HG02973 (cell line): ENCODE measurements at regions not wholly inside any gene's neighbourhood (a gene's known extent, or its start where the extent isn't known, plus 50 kb on each side); places are given as distances from the start of the nearest gene placed in this dataset.
A peak's percentile ranks its signal among the peaks of the same experiment; 100 is the strongest.

Experiments
- ATAC-seq: cut with Tn5 transposase; IDR thresholded peaks from one replicate; pipeline ENCODE4 v1.9.1; 2021; ENCODE audit warnings: moderate library complexity; ENCODE audit not compliant: unreplicated experiment

- no peak for ATAC-seq
These were observed 146.1 kb downstream of the SMAD6 start for GRCh38 chr15:66848116-66848515.

DNA sequence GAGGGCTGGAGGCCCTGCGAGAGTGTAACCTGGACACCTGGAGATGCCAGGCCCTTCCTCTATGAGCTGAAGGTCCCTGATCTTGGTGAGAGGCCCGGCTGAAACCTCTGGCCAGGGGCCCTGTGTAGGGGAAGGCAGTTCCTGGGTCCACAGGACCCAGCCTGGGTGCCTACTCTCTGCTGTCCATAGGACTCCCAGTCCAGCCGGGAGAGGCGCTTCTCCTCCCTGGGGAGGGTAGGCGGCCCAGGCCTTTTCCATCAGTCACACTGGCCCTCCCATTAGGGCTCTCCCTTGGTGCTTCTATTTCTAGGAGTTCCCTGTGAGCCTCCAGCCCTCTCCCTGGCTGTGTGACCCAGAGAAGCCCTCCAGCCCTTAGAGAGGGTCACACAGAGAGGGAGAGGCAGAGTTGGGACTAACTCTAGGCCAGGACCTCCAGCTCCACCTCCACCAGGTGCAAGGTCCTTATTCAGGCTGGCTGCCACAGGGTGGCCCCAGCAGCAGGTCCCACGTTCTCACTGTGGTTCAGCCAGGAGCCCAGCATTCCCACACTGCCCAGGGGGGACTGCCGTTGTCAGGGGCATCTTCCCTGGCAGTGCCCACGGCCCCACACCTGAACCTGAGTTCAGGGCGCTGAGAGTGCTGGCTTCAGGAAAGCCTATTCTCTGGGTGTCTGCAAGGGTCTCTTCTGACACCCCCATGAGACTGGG lies 146.8 kb downstream of the SMAD6 start:
- ATAC-seq = no peak

GRCh38 chr15:66849393-66849745 lies 147.3 kb downstream of the SMAD6 start:
- no peak for ATAC-seq

- no peak for ATAC-seq
These were observed 147.7 kb downstream of the SMAD6 start for GRCh38 chr15:66849746-66850077.

- ATAC-seq = no peak
These were observed 148.3 kb downstream of the SMAD6 start for GRCh38 chr15:66850078-66850991.

- ATAC-seq = no peak
These were observed 148.9 kb downstream of the SMAD6 start for GRCh38 chr15:66850996-66851310.

DNA sequence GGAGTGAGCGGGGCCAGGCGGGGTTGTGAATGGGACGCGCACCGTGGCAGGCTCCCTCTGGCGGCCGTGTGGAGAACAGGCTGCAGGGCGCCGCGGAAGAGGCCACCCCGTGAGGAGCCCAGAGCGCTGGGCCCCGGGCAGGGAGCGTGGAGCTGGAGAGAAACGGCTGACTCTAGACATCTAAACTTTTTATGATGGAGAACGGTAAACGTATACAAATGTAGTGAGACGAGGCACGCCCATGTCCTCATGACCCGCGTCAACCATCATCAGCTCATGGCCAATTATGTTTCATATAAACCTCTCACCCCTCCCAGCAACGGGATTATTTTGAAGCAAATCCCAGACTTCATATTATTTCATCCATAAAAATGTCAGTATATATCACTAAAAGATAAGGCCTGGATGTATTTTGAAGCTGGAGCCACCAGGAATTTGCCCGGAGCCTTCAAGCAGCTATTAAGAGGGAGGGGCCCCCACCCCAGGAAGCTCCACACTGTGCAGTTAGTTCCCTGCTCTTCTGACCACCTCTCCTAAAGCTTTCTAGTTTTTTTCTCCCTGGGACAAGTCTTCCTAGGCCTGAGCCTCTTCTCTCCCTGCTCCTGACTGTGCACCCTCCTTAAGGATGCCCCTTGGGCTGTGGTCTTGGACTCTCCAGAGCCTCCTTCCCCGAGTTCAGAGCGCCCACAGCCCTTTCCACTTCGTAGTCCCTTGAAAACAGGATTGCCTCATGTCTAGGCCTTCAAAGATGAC lies 149.5 kb downstream of the SMAD6 start:
- peak; percentile 67 for ATAC-seq

- ATAC-seq = no peak
These were observed 150.2 kb downstream of the SMAD6 start for GRCh38 chr15:66852064-66852905.

DNA sequence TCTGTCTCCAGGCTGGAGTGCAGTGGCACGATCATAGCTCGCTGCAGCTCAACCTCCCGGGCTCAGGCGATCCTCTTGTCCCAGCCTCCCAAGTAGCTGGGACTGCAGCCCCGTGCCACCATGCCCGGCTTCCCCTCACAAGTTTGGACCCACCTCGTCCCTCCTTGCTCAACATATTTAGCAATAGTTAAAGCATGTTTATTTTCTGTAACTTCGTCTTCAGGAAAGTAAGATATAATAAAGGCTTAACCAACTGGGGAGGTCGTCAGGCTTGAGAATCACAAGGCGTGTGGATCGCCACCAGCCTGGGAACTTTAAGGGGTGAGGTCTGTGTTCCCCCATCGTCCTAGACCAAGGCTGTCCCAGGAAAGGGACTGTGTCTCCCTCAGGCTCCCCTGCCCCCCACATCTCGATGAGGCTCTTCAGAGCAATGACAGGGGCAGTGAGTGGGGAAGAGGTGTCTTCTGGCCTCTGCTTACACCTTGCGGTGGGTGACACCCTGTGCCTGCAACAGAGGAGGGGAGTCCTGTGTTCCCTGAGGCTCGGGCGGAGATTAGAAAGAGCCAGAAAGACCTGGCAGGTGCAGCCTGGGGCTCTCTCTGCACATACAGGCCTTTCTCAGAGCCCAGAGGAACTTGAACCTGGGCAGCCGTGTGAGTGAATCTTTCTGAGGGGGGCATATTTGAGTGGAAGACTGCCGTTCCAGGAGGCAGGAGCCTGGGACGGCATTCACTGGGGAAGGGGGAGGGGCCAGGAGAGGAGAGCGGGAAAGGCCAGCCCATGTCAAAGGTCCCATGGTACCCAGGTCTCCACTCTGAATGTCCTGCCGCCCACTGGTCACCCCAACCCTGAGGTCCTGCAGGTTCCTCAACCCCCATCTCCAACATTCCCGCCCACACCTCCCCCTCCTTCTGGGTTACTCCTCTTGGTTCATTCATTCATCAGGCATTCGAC lies 152.3 kb downstream of the SMAD6 start:
- ATAC-seq = no peak

- no peak for ATAC-seq
These were observed 153.0 kb downstream of the SMAD6 start for GRCh38 chr15:66855041-66855440.

DNA sequence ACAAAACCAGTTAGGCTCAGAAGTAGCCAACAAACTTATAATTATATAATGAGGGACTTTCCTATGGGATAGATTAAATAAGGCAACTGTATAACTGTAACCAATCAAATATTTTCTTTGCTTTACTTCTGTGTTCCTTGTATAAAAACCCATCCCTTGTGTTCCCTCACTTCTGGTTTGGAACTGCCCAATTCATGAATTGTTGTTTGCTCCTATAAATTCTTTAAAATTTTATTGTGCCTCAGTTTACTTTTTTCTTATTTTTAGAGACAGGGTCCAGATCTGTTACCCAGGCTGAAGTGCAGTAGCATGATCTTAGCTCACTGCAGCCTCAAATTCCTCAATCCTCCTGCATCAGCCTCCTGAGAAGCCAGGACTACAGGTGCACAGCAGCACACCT lies 155.7 kb downstream of the SMAD6 start:
- ATAC-seq = no peak

- ATAC-seq = no peak
These were observed 156.6 kb downstream of the SMAD6 start for GRCh38 chr15:66858423-66859207.

DNA sequence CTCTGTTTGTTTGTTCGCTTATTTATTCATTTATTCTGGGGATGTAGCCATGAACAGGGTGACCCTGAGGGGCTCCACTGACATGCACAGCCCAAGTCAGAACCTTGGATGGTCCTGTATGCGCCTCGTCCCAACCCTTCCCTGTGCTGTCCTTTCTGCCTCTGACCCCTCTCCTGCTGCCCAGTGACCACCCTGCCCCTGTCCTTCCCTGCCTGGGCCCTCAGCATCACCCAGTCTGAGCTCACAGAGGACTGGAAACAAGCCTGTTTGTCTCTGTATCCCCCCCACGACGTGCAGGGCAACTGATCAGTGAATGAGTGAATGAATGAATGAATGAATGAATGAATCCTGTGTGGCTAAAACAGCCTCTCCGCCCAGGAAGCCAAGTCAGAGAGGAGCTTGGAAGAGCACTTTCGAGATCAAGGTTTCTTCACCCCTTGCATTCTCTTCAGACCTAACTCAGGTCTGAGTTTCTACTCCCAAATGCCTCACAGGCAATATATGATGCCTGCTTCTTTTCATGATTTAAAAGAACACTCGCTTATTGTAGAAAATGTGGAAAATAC lies 157.7 kb downstream of the SMAD6 start:
- ATAC-seq = no peak

- ATAC-seq = no peak
These were observed 158.8 kb downstream of the SMAD6 start for GRCh38 chr15:66860844-66861243.

DNA sequence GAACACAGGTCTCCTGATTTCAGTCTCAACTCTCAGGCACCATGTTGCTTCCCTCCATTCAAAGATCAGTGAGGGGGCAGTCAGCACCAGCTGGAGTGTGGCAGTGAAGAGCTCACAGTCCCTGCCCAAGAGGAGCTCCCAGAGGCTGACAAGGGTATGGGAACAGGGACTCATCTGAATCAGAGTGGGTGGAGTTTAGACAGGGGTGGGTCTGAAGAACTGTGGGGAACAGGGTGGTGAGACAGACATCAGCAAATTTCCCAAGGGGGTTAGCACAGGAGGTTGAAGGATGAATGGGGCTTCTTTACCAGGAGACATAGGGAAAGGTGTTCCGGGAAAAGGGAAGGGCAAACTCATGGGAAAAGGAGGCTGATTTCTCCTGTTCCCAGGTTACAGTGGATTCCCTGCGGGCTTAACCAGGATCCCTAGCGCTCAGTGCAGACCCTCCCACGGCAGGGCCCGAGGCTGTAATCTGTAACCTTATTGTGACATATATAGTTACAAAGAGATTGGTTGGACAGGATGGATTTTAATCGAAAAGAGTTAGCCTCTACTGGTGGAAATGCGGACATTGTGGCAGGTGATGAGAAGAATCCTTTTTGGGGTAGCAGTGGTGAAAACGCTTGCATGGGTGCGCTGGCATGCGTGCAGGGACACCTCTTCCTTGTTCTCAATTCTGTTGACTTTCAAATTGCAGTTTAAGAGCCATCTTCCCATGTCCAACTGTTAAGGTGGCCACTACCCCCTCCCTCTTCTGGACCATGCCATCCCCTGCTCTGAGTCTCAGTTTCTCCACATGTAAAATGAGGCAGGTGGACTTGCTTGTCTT lies 160.3 kb downstream of the SMAD6 start:
- ATAC-seq = no peak

- no peak for ATAC-seq
These were observed 160.9 kb downstream of the SMAD6 start for GRCh38 chr15:66862940-66863335.

DNA sequence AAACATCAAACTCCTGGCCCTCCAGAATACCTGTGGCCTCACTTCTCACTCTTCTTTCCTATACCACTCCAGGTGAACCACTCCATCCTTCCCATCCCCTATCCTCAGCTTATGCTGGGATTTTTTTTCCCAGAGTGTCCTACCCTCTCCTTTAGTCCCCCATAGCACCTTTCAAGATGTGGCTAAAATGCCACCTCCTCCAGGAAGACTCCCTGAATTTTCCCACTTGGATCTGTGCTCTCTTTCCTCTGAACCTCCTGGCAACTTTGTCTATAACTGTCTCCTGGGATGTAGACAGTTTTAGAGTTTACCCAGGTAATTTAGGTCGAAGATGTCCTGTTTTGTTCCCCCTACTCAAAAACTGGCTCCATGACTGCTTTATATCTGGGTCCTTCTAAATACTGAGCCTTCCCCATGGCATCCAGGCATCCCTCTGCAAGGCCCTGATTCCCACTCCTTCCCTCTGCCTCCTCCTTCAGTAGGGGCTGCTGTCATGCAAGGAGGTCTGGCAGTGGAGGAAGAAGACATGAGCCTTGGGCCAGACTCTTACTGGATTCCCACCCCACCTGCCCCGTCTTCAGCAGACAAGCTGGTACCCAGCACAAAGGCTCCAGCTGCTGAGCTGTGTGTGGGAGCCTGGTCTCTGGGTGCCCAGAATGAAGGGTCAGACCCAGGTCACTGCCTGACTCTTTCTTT lies 161.5 kb downstream of the SMAD6 start:
- ATAC-seq = no peak
